Astrocyte of the hippocampus (primary cell): ENCODE measurements at regions not wholly inside any gene's neighbourhood (a gene's known extent, or its start where the extent isn't known, plus 50 kb on each side); places are given as distances from the start of the nearest gene placed in this dataset.

ENCODE experiments used
- DNase-seq: peaks from one replicate; pipeline ENCODE4 v3.0.0; 2011; ENCODE audit warnings: low read depth, low spot score

- no peak for DNase-seq
Measured at GRCh38 chr6:74956559-74957428, 249.1 kb downstream of the COL12A1 start.

GRCh38 chr6:74953708-74954107 is 252.1 kb downstream of the COL12A1 start:
- DNase-seq, result no peak

GRCh38 chr6:74946961-74947360 is 258.9 kb downstream of the COL12A1 start:
- peak; percentile 33 for DNase-seq

GRCh38 chr6:74942130-74942529 is 263.7 kb downstream of the COL12A1 start:
- no peak for DNase-seq

- no peak for DNase-seq
Measured at GRCh38 chr6:74941424-74941823, 264.4 kb downstream of the COL12A1 start.

GRCh38 chr6:74939721-74940620 is 265.9 kb downstream of the COL12A1 start:
- DNase-seq, result no peak

GRCh38 chr6:74939151-74939708 is 266.6 kb downstream of the COL12A1 start:
- no peak for DNase-seq

- DNase-seq, result no peak
Measured at GRCh38 chr6:74937936-74938335, 267.9 kb downstream of the COL12A1 start.

- no peak for DNase-seq
Measured at GRCh38 chr6:74936886-74937285, 269.0 kb downstream of the COL12A1 start.

- no peak for DNase-seq
Measured at GRCh38 chr6:74932232-74932888, 273.5 kb downstream of the COL12A1 start.

GRCh38 chr6:74931558-74931957 is 274.3 kb downstream of the COL12A1 start:
- peak; percentile 64 for DNase-seq

GRCh38 chr6:74928203-74928602 is 277.6 kb downstream of the COL12A1 start:
- no peak for DNase-seq

GRCh38 chr6:74927299-74927698 is 278.6 kb downstream of the COL12A1 start:
- no peak for DNase-seq

GRCh38 chr6:74925683-74926082 is 280.2 kb downstream of the COL12A1 start:
- no peak for DNase-seq

GRCh38 chr6:74914888-74915287 is 291.0 kb downstream of the COL12A1 start:
- no peak for DNase-seq

- no peak for DNase-seq
Measured at GRCh38 chr6:74912234-74912633, 293.6 kb downstream of the COL12A1 start.

- no peak for DNase-seq
Measured at GRCh38 chr6:74902846-74903245, 303.0 kb downstream of the COL12A1 start.

GRCh38 chr6:74902089-74902488 is 303.8 kb downstream of the COL12A1 start:
- no peak for DNase-seq

GRCh38 chr6:74901576-74901975 is 304.3 kb downstream of the COL12A1 start:
- DNase-seq, result no peak

- no peak for DNase-seq
Measured at GRCh38 chr6:74899416-74899815, 306.4 kb downstream of the COL12A1 start.

- DNase-seq, result no peak
Measured at GRCh38 chr6:74892091-74892490, 313.8 kb downstream of the COL12A1 start.
